GM23248 (cell line): ENCODE measurements at regions not wholly inside any gene's neighbourhood (a gene's known extent, or its start where the extent isn't known, plus 50 kb on each side); places are given as distances from the start of the nearest gene placed in this dataset. TPM values are rescaled to one million over a fixed set of nuclear protein-coding genes. Genes with fewer than 3 reads are reported as not detected.

Source experiments
- DNase-seq: peaks from one replicate; pipeline ENCODE4 v3.0.0-alpha.2; 2015
- H2AFZ ChIP-seq: fragments of 200-600 bp; sonication (generic); 2 replicates; pipeline ENCODE4 v1.6.1; 2016; ENCODE audit warnings: antibody characterized with exemption
- H3F3A ChIP-seq: fragments of 200-600 bp; sonication (generic); 2 replicates; pipeline ENCODE4 v1.6.1; 2016; ENCODE audit warnings: mild to moderate bottlenecking, antibody characterized with exemption, mixed run types; ENCODE audit not compliant: insufficient read depth
- H3K27ac ChIP-seq: fragments of 200-600 bp; sonication (generic); 2 replicates; pipeline ENCODE4 v1.5.1; 2016; ENCODE audit warnings: mild to moderate bottlenecking
- H3K27me3 ChIP-seq: fragments of 200-600 bp; sonication (generic); replicated peaks from 2 replicates; pipeline ENCODE4 v1.6.1; 2016; ENCODE audit warnings: mild to moderate bottlenecking; ENCODE audit not compliant: insufficient read depth
- H3K36me3 ChIP-seq: fragments of 200-600 bp; sonication (generic); 2 replicates; pipeline ENCODE4 v1.6.1; 2016; ENCODE audit warnings: low read depth, mild to moderate bottlenecking
- H3K4me1 ChIP-seq: fragments of 200-600 bp; sonication (generic); 2 replicates; pipeline ENCODE4 v1.6.1; 2016; ENCODE audit warnings: mild to moderate bottlenecking; ENCODE audit not compliant: insufficient read depth
- H3K4me2 ChIP-seq: fragments of 200-600 bp; sonication (generic); one replicate; pipeline ENCODE4 v1.6.1; 2016; ENCODE audit warnings: mild to moderate bottlenecking; ENCODE audit not compliant: unreplicated experiment
- H3K4me3 ChIP-seq: fragments of 200-600 bp; sonication (generic); 2 replicates; pipeline ENCODE4 v1.5.1; 2016; ENCODE audit warnings: mild to moderate bottlenecking
- H3K79me2 ChIP-seq: fragments of 200-600 bp; sonication (generic); 2 replicates; pipeline ENCODE4 v1.6.1; 2016; ENCODE audit warnings: mild to moderate bottlenecking; ENCODE audit not compliant: insufficient read depth
- H3K9ac ChIP-seq: fragments of 200-600 bp; sonication (generic); 2 replicates; pipeline ENCODE4 v1.6.1; 2016; ENCODE audit warnings: mild to moderate bottlenecking
- H3K9me2 ChIP-seq: fragments of 200-600 bp; sonication (generic); 2 replicates; pipeline ENCODE4 v1.6.1; 2016; ENCODE audit warnings: mixed run types, mild to moderate bottlenecking, moderate library complexity; ENCODE audit not compliant: insufficient read depth
- H3K9me3 ChIP-seq: fragments of 200-600 bp; sonication (generic); one replicate; pipeline ENCODE4 v1.6.1; 2017; ENCODE audit warnings: low read depth
- H4K20me1 ChIP-seq: fragments of 200-600 bp; sonication (generic); 2 replicates; pipeline ENCODE4 v1.6.0; 2016; ENCODE audit not compliant: insufficient read depth
- EZH2 ChIP-seq: fragments of 200-600 bp; sonication (generic); IDR thresholded peaks from 2 replicates; pipeline ENCODE4 v1.6.1; 2018; ENCODE audit warnings: antibody characterized with exemption, mild to moderate bottlenecking; ENCODE audit not compliant: insufficient read depth, poor library complexity, severe bottlenecking
- EZH2phosphoT487 ChIP-seq: fragments of 200-600 bp; sonication (generic); IDR thresholded peaks from 2 replicates; pipeline ENCODE4 v1.6.1; 2018; ENCODE audit warnings: antibody characterized with exemption, moderate library complexity, mild to moderate bottlenecking, low read depth; ENCODE audit not compliant: insufficient read depth
- WGBS, 2 experiments: methylation state at CpG; one replicate each; pipeline ENCODE4 v1.1.6; 2015 to 2017; ENCODE audit warnings: low lambda C conversion rate in 2 of 2, low coverage in 1 of 2; ENCODE audit errors: missing lambda C conversion rate in 2 of 2; 5-methylcytosine and 5-hydroxymethylcytosine counted together
- in situ Hi-C: fragments of 300-500 bp; cut with MboI; formaldehyde crosslinking; loops from 2 replicates; pipeline ENCODE4 v1.15.0; 2020
- small RNA-seq: library from RNA; depleted of rRNA; stranded (forward); fragments of <200 nt; gene quantifications from one replicate; pipeline ENCODE3, GENCODE V24; 2014; ENCODE audit warnings: low read depth, low replicate concordance

DNA sequence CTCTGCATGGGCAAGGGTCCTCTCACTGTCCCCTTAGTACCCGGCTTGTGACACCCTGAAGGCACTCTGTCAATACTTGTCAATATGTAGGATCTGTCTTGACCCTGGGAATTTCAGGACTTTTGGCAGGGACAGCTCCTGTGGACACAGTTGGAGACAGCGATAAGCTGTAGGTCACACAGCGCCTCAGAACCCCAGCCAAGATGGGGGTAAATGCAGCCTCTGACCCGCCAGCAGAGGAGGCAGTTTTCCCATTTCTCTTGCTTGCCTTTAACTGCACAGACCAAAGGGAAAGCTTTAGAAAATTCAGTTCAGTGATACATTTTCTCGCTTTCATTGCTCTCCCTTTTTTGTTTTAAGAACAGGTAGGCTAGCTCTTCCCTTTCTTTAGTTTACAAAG lies 54.8 kb upstream of the KLHL29 start:
- no peaks in the 10 kb centered on the region for H3K79me2 ChIP-seq
- no peaks in the 10 kb centered on the region for H3F3A ChIP-seq
- H4K20me1 ChIP-seq, result no peaks in the 10 kb centered on the region
- H3K27me3 ChIP-seq, result peaks cover 30% of the 10 kb centered on the region
- H3K9me2 ChIP-seq, result no peaks in the 10 kb centered on the region
- no peaks in the 10 kb centered on the region for H3K9me3 ChIP-seq
- H3K4me1 ChIP-seq, result no peaks in the 10 kb centered on the region
- H3K4me3 ChIP-seq, result no peak overlapping the region
- WGBS, 2 experiments, result 26 to 27% methylated on average over 5 of the region's 5 CpGs
- H2AFZ ChIP-seq, result no peak overlapping the region
- TF ChIP-seq EZH2 (no peak), EZH2phosphoT487 (no peak)
- no peak overlapping the region for H3K27ac ChIP-seq
- no peaks in the 10 kb centered on the region for H3K36me3 ChIP-seq
- in situ Hi-C loops, result no loop called here
- H3K9ac ChIP-seq, result no peak overlapping the region
- H3K4me2 ChIP-seq, result no peak overlapping the region
- peak; percentile 34 for DNase-seq

Small RNA genes lying in the stretch of these regions (small RNA-seq; reads per million reads assigned to genes)
- gene AC099799.1 (not detected), gene RN7SL117P (not detected), gene RNA5SP87 (not detected)
